ENCODE measurements at regions not wholly inside any gene's neighbourhood (a gene's known extent, or its start where the extent isn't known, plus 50 kb on each side); places are given as distances from the start of the nearest gene placed in this dataset.

DNA sequence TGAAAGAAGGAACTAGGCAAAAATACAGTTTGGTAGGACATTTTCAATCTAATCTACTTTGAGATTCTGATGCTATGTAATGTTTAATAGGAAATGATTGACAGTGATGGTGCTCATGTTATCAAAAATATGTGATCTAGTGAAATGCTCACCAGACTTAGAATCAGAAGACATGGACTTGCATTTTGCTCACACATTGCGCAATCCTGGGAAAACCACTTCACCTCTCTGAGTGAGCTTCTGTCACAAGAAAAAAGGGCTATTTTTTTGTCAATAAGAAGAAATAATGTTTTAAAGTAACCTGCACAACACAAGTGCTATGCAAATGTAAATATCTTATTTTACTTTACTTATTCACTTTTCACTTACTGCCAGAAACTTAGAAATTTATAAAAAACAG is 380.9 kb upstream of the HTR2A start:
- no peak overlapping the region for H3K4me3 ChIP-seq (ENCODE audit: low read length)
- Mint-ChIP-seq H3K36me3 (ENCODE audit: low read depth) (no peaks in the 10 kb centered on the region), H3K27me3 (peaks cover 7% of the 10 kb centered on the region), H3K27ac (no peak overlapping the region), H3K4me3 (no peak overlapping the region), H3K9me3 (no peaks in the 10 kb centered on the region), H3K4me1 (ENCODE audit: low read depth) (no peaks in the 10 kb centered on the region)
- ChIA-PET CTCF (no interaction called here), POLR2A (no interaction called here)
- ATAC-seq (ENCODE audit: poor library complexity): no peak
- no peaks in the 10 kb centered on the region for H3K27me3 ChIP-seq (ENCODE audit: control insufficient read depth in 1 of 2, insufficient read depth in 2 of 2, low read length in 2 of 2)
- no peak for DNase-seq
- no peaks in the 10 kb centered on the region for H3K4me1 ChIP-seq (ENCODE audit: insufficient read depth, low read length)
- TF ChIP-seq, protein P1, sequence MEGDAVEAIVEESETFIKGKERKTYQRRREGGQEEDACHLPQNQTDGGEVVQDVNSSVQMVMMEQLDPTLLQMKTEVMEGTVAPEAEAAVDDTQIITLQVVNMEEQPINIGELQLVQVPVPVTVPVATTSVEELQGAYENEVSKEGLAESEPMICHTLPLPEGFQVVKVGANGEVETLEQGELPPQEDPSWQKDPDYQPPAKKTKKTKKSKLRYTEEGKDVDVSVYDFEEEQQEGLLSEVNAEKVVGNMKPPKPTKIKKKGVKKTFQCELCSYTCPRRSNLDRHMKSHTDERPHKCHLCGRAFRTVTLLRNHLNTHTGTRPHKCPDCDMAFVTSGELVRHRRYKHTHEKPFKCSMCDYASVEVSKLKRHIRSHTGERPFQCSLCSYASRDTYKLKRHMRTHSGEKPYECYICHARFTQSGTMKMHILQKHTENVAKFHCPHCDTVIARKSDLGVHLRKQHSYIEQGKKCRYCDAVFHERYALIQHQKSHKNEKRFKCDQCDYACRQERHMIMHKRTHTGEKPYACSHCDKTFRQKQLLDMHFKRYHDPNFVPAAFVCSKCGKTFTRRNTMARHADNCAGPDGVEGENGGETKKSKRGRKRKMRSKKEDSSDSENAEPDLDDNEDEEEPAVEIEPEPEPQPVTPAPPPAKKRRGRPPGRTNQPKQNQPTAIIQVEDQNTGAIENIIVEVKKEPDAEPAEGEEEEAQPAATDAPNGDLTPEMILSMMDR (IDR thresholded peaks at IDR 0.05): no peak
- H3K27ac ChIP-seq (ENCODE audit: low read depth in 1 of 2, low read length in 2 of 2): no peak overlapping the region
- intact Hi-C loops (cut with DNase I, micrococcal nuclease): no loop called here
- H3K36me3 ChIP-seq (ENCODE audit: insufficient read depth, low read length): no peaks in the 10 kb centered on the region
- H3K9me3 ChIP-seq (ENCODE audit: control insufficient read depth in 1 of 2, insufficient read depth in 1 of 2, low read length in 2 of 2): no peaks in the 10 kb centered on the region

DNA sequence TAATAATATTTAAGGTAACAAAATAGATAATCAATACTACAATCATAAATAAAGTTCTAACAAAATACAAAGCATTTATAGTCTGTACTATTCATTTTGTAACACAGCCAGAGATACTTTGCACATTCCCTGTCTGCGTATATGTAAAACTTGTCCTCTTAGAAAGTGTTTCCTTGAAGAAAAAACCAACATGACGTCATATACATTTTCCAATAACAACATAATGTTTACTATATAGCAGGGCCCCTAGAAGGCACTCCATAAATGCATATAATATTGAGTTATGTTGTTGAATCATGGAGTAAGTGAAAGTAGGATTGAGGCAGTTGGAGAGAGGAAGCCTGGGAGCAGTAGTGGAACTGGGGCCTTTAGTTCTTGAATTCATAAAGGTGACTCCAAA is 371.4 kb upstream of the HTR2A start:
- Histone ChIP-seq H3K27me3 (ENCODE audit: control insufficient read depth in 1 of 2, insufficient read depth in 2 of 2, low read length in 2 of 2) (peaks cover 0 to 7% of the 10 kb centered on the region in 2 experiments), H3K4me3 (ENCODE audit: low read length) (no peak overlapping the region), H3K4me1 (ENCODE audit: insufficient read depth, low read length) (no peaks in the 10 kb centered on the region), H3K9me3 (ENCODE audit: control insufficient read depth in 1 of 2, insufficient read depth in 1 of 2, low read length in 2 of 2) (peaks cover 0 to 4% of the 10 kb centered on the region in 2 experiments), H3K27ac (ENCODE audit: low read depth in 1 of 2, low read length in 2 of 2) (no peak overlapping the region), H3K36me3 (ENCODE audit: insufficient read depth, low read length) (no peaks in the 10 kb centered on the region)
- Mint-ChIP-seq H3K9me3 (peaks cover 8% of the 10 kb centered on the region), H3K4me1 (ENCODE audit: low read depth) (no peaks in the 10 kb centered on the region), H3K27me3 (peaks cover 8% of the 10 kb centered on the region), H3K27ac (no peak overlapping the region), H3K4me3 (no peak overlapping the region), H3K36me3 (ENCODE audit: low read depth) (no peaks in the 10 kb centered on the region)
- CTCF ChIA-PET: no interaction called here
- ATAC-seq (ENCODE audit: poor library complexity) (no peak), DNase-seq (no peak)
- intact Hi-C loops (cut with DNase I, micrococcal nuclease): no loop called here
- TF ChIP-seq, protein P1 (IDR thresholded peaks at IDR 0.05): no peak
- POLR2A ChIA-PET: no interaction called here

DNA sequence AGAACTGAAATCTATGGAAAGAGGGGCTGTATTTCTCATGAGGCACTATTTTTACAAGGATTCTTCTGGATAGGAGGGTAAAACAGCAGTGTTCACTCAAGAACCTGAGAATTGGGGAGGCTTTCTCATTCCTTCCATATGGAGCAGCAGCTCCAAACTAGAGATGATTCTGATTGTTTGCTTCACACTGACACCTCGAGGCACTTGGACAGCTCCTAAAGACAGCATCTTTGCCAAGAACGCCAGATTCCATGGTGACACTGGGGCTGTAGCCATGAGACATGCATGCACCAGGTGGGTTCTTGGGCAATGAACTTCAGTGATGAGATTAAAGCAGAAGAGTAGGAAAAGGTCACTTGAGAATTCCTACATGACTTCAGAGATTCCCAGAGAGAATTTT is 361.5 kb upstream of the HTR2A start:
- no peak overlapping the region for H3K4me3 ChIP-seq (ENCODE audit: low read length)
- H3K27ac Mint-ChIP-seq: no peak overlapping the region
- DNase-seq (no peak), ATAC-seq (ENCODE audit: poor library complexity) (no peak)
- TF ChIP-seq, protein P1 (IDR thresholded peaks at IDR 0.05): no peak
- intact Hi-C loops (cut with DNase I, micrococcal nuclease): no loop called here
- no peaks in the 10 kb centered on the region for H3K27me3 ChIP-seq (ENCODE audit: control insufficient read depth in 1 of 2, insufficient read depth in 2 of 2, low read length in 2 of 2)
- POLR2A ChIA-PET: no interaction called here
- H3K27ac ChIP-seq (ENCODE audit: low read depth in 1 of 2, low read length in 2 of 2): no peak overlapping the region
- no peaks in the 10 kb centered on the region for H3K36me3 Mint-ChIP-seq (ENCODE audit: low read depth)
- no peak overlapping the region for H3K4me3 Mint-ChIP-seq
- no peaks in the 10 kb centered on the region for H3K4me1 ChIP-seq (ENCODE audit: insufficient read depth, low read length)
- CTCF ChIA-PET: no interaction called here
- H3K9me3 Mint-ChIP-seq: no peaks in the 10 kb centered on the region
- no peaks in the 10 kb centered on the region for H3K4me1 Mint-ChIP-seq (ENCODE audit: low read depth)
- no peaks in the 10 kb centered on the region for H3K27me3 Mint-ChIP-seq
- no peaks in the 10 kb centered on the region for H3K36me3 ChIP-seq (ENCODE audit: insufficient read depth, low read length)
- H3K9me3 ChIP-seq (ENCODE audit: control insufficient read depth in 1 of 2, insufficient read depth in 1 of 2, low read length in 2 of 2): no peaks in the 10 kb centered on the region
